HUES6 (cell line): ENCODE measurements at regions not wholly inside any gene's neighbourhood (a gene's known extent, or its start where the extent isn't known, plus 50 kb on each side); places are given as distances from the start of the nearest gene placed in this dataset.

ENCODE experiments used
- H3K27ac ChIP-seq: 2 replicates; pipeline ENCODE4 v1.7.0; 2013; ENCODE audit warnings: low read depth, mild to moderate bottlenecking, low read length, inconsistent platforms
- H3K27me3 ChIP-seq: 2 replicates; pipeline ENCODE4 v1.6.1; 2013; ENCODE audit warnings: low read length; ENCODE audit not compliant: control insufficient read depth, insufficient read depth
- H3K36me3 ChIP-seq: 2 replicates; pipeline ENCODE4 v1.6.1; 2013; ENCODE audit warnings: low read length; ENCODE audit not compliant: control insufficient read depth, insufficient read depth
- H3K4me1 ChIP-seq: 2 replicates; pipeline ENCODE4 v1.6.1; 2013; ENCODE audit warnings: low read length; ENCODE audit not compliant: control insufficient read depth, insufficient read depth
- H3K4me3 ChIP-seq: 2 replicates; pipeline ENCODE4 v1.5.1; 2013; ENCODE audit warnings: low read depth, low read length
- H3K9ac ChIP-seq: one replicate; pipeline ENCODE4 v1.6.1; 2013; ENCODE audit warnings: mild to moderate bottlenecking, low read length
- H3K9me3 ChIP-seq: 2 replicates; pipeline ENCODE4 v1.6.1; 2013; ENCODE audit warnings: low read depth, low read length; ENCODE audit not compliant: control insufficient read depth, insufficient read depth

- no peaks in the 10 kb centered on the region for H3K36me3 ChIP-seq
- H3K9ac ChIP-seq: no peak overlapping the region
- H3K9me3 ChIP-seq: no peaks in the 10 kb centered on the region
- no peaks in the 10 kb centered on the region for H3K27me3 ChIP-seq
- no peak overlapping the region for H3K27ac ChIP-seq
- H3K4me3 ChIP-seq: no peak overlapping the region
- H3K4me1 ChIP-seq: no peaks in the 10 kb centered on the region
Observed at GRCh38 chr4:117984366-117984680, 50.0 kb upstream of the NDST3 start.
